ENCODE measurements at regions not wholly inside any gene's neighbourhood (a gene's known extent, or its start where the extent isn't known, plus 50 kb on each side); places are given as distances from the start of the nearest gene placed in this dataset.

DNA sequence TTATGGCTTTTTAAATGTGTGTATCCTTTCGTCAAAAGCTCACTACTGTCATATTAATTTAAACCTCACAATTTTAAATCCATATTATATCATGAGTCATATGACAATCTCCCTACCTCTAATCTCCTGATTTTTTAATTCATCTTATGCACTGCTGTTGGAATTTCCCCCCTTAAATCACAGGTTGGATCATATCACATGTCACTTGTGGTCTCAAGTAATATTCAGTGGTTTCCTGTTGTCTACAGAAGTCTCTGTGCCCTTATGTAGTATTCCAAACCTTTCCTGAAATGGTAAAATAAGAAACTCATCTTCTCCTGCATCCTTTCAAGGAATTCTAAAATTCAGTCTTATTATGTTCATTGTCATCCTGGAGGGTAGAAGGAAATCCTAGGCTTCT lies 116.0 kb upstream of the CBLB start:
- TF ChIP-seq, protein P1, sequence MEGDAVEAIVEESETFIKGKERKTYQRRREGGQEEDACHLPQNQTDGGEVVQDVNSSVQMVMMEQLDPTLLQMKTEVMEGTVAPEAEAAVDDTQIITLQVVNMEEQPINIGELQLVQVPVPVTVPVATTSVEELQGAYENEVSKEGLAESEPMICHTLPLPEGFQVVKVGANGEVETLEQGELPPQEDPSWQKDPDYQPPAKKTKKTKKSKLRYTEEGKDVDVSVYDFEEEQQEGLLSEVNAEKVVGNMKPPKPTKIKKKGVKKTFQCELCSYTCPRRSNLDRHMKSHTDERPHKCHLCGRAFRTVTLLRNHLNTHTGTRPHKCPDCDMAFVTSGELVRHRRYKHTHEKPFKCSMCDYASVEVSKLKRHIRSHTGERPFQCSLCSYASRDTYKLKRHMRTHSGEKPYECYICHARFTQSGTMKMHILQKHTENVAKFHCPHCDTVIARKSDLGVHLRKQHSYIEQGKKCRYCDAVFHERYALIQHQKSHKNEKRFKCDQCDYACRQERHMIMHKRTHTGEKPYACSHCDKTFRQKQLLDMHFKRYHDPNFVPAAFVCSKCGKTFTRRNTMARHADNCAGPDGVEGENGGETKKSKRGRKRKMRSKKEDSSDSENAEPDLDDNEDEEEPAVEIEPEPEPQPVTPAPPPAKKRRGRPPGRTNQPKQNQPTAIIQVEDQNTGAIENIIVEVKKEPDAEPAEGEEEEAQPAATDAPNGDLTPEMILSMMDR (IDR thresholded peaks at IDR 0.05): no peak
- TF ChIP-seq POLR2A (IDR thresholded peaks at IDR 0.05): no peak
